B cell (primary cell): ENCODE measurements at regions not wholly inside any gene's neighbourhood (a gene's known extent, or its start where the extent isn't known, plus 50 kb on each side); places are given as distances from the start of the nearest gene placed in this dataset.

Experiments
- CTCF ChIP-seq: fragments of 200-600 bp; IDR thresholded peaks from one replicate; pipeline ENCODE4 v1.8.0; 2022; ENCODE audit warnings: antibody characterized with exemption, mild to moderate bottlenecking
- EZH2 ChIP-seq: IDR thresholded peaks from 2 replicates; pipeline ENCODE4 v1.6.1; 2012; ENCODE audit warnings: borderline replicate concordance, low read depth, mild to moderate bottlenecking, moderate library complexity, low read length; ENCODE audit not compliant: insufficient read depth, poor library complexity, severe bottlenecking

DNA sequence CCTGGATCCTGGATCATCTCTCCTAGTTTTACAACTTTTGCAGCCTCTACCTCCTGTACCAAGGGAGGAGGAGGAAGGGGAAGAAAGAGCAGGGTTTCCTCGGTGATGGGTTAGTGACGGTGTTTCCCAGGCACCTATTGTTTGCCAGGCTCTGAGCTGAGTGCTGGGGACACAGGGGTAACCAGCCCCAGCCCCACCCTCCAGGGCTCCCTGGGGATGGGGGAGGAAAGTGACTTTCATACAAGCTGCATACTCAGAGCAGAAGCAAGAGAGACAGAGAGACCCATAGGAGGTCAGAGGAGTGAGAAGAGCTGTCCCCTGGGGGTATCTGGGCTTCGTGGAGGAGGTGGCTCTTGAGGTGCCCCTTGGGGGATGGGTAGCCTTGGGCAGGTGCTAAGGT, 89.4 kb upstream of the THY1 start:
- TF ChIP-seq CTCF = no peak
- no peak for TF ChIP-seq EZH2
